SK-N-DZ (cell line): ENCODE measurements at regions not wholly inside any gene's neighbourhood (a gene's known extent, or its start where the extent isn't known, plus 50 kb on each side); places are given as distances from the start of the nearest gene placed in this dataset.
"Not testable (repeated sequence)": the region's sequence is repeated elsewhere in the genome, so short reads cannot be mapped to it uniquely, and the experiment has no call there.

Experiments
- DNase-seq: peaks from one replicate; pipeline ENCODE4 v3.0.0-alpha.2; 2015; ENCODE audit warnings: low spot score

DNA sequence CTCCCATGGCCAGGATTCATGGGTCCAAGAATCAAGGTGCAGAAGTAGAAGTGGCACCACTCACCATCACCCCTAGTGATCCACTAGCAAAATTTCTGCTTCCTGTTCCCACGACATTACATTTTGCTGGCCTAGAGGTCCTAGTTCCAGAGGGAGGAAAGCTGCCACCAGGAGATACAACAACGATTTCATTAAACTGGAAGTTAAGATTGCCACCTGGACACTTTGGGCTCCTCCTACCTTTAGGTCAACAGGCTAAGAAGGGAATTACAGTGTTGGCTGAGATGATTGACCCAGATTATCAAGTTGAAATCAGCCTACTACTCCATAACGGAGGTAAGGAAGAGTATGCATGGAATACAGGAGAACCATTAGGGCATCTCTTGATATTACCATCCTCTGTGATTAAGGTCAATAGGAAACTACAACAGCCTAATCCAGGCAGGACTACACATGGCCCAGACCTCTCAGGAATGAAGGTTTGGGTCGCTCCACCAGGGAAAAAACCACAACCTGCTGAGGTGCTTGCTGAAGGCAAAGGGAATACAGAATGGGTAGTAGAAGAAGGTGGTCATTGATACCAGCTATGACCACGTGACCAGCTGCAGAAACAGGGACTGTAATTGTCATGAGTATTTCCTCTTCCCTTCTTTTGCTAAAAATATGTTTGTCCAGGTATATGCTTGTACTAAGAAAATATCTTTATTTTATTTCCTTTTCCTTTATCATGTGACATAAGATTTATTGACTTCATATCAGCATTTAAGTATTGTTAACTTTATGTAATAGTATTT is 208.3 kb upstream of the HES1 start:
- not testable (repeated sequence) for DNase-seq

DNA sequence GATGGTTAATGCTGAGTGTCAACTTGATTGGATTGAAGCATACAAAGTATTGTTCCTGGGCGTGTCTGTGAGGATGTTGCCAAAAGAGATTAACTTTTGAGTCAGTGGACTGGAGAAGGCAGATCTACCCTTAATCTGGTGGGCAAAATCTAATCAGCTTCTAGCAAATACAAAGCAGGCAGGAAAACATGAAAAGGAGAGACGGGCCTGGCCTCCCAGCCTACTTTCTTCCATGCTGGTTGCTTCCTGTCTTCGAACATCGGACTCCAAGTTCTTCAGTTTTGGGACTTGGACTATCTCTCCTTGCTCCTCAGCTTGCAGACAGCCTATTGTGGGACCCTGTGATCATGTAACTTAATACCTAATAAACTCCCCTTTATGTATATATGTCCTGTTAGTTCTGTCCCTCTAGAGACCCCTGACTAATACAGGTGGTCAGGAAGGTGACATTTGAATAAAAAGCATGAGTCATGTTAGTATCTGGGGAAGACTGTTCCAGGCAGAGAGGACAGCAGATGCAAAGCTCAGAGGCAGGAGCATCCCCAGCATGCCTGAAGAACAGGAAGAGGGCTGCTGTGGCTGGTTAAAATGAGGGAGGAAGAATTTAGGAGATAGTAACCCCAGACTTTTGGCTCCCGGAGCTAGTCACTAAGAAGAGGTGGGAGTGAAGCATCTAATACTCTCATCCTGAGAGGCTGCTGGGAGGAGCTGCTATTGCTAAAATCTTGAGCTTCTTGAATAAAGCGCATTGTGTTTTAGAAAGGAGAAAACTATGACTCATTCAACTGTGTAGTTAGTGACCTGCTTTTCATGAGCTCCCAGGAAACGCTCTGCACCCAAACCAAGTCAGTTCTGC is 207.4 kb upstream of the HES1 start:
- no peak for DNase-seq

DNA sequence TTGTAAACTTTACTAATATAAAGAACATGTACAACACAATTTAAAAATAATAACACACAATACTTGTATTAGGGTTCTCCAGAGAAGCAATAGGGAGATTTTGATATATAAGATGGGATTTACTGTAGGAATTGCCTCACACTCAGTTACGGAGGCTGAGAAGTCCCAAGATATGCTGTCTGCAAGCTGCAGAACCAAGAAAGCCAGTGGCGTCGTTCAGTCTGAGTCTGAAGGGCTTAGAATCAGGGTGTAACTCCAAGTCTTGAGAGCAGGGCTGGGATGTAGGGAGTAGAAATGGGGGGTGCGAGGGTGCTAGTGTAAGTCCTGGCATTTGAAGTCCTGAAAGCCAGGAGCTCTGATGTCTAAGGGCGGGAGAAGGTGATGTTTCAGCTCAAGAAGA is 206.6 kb upstream of the HES1 start:
- DNase-seq: no peak

DNA sequence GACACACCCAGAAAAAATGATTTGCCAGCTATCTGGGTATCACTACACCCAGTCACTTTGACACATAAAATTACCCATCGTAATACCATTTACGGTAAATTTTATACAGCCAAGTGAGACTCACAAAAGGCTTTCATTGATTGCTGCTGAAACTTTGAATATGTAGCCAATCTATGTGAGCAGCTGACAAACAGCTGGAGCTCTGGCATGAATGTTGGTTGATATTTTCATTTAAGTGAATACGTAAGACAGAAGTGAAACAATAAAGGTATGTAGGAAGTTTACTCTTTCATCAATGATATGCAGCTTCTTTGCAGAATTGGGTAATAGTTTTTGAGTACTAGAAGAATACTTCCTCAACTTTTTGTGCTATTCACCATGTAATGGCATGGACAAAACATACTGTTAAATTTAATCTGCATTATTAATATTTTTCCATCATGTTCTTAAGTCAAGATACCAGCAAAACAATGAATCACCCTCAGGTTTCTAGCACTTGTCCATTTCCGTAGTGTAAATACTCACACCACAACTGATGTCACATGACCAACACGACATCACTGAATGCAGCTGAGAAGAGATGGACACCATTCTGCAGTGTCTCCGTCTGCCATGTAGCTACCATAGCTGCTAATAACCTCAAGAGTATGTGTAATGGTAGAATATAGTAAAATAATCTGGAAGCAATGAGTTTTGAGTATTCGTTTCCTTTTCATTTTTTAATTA is 205.9 kb upstream of the HES1 start:
- no peak for DNase-seq

- DNase-seq: no peak
These were observed 203.8 kb upstream of the HES1 start for GRCh38 chr3:193932136-193932535.

GRCh38 chr3:193932576-193932975 is 203.4 kb upstream of the HES1 start:
- DNase-seq: no peak

GRCh38 chr3:193933451-193933850 is 202.5 kb upstream of the HES1 start:
- DNase-seq: no peak

DNA sequence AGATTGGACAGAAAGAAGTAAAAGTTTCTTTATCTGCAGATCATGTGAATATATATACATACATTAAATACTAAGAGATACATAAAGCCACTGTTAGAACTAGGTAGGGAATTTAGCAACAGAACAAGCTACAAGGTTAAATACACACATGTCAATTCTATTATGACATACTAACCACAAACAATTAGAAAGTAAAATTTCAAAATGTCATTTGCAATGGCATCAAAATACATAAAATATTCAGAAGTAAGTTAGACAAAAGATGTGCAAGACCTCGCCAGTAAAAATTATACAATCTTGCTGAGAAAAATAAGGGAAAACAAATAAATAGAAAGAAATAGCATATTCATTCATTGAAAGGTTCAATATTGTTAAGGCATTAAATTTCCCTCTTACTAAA is 200.0 kb upstream of the HES1 start:
- no peak for DNase-seq

DNA sequence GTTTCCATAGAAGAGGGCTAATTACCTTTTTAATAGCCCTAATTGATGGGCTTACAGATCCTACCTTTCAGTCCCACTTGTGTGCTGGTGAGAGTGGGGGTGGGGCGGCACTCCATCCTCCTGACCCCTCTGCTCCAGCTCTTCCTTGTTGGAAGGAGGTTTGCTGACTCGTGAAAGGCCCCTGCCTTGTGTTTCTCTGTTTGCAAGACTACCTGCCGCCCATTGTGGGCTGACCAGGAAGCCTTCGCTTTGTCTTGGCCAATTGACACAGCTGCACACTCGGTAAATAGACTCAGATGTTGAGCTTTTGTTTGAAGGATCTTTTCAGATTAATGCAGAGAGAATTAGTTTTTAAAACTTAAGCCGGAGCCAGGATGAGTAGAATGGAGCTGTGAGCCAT is 197.3 kb upstream of the HES1 start:
- no peak for DNase-seq

- DNase-seq: no peak
These were observed 196.4 kb upstream of the HES1 start for GRCh38 chr3:193939527-193939926.

GRCh38 chr3:193940526-193940925 is 195.4 kb upstream of the HES1 start:
- DNase-seq: no peak

- no peak for DNase-seq
These were observed 194.5 kb upstream of the HES1 start for GRCh38 chr3:193941486-193941885.

GRCh38 chr3:193942516-193943055 is 193.4 kb upstream of the HES1 start:
- no peak for DNase-seq

GRCh38 chr3:193943200-193943599 is 192.7 kb upstream of the HES1 start:
- DNase-seq: no peak

DNA sequence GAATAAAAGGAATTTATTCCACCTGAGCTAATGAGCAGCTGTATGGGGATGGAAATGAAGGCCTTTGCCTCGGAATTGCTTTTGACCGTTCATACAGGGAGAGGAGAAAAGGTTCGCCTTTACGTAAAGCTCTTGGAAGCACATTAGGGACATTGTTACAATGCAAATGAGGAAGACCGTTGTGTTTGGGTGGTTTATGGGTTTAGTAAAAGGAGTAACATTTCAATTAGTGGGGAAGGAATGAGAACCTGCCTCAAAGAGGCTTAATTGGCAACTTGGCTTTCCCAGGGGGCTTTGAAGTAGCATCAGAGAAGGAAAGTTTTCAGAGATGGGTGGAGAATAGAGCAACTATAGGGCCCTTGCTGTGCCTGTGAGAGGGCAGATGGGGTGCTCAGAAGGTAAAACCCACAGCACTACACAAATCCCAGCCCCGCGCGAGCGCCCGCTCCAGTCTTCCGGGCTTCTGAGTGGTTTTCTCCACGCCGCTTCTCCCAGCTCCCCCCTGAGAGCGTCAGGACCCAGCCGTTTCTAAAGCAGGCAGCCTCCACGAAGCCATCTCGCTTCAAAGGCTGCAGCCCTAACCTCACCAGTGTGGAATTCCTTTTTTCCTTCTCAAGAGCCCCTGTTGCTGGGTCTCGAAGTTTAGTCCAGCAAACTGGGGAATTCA is 192.0 kb upstream of the HES1 start:
- DNase-seq: no peak

DNA sequence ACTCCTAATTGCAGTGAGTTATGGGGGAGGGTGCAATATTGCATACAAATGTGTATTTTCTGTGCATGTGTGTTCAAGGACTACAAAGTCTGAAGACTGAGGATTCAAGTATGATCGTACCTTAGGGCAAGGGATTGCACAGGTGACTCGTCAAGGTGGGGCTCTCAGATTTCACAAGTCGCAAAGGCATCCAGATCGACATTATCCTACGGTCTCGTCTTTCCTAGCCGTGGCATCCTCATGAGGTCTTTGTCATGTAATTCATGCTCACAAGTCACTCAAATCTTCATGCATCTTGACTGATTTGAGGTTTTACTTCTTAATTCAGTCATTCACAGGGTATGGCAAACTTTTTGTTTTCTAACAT is 191.4 kb upstream of the HES1 start:
- no peak for DNase-seq

DNA sequence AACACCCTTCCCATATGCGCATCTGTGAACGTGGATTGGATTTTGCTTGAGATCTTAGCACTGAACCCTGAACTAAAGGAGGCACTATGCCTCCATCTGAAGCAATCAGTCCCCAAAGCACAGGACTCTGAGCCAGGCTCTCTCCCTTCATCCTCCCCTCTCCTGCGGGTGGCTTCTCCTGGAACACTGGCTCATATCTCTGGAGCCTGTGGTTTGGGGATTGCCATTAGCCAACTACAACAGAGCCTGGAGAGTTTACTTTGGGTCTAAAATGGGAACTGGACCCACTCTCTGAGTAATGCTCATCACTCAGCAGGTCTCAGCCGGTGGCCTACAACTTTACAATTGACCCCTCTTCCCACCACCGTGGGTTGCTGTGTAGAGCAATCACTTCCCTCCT is 190.8 kb upstream of the HES1 start:
- no peak for DNase-seq

- DNase-seq: no peak
These were observed 189.0 kb upstream of the HES1 start for GRCh38 chr3:193946945-193947344.

GRCh38 chr3:193947596-193947995 is 188.4 kb upstream of the HES1 start:
- no peak for DNase-seq

DNA sequence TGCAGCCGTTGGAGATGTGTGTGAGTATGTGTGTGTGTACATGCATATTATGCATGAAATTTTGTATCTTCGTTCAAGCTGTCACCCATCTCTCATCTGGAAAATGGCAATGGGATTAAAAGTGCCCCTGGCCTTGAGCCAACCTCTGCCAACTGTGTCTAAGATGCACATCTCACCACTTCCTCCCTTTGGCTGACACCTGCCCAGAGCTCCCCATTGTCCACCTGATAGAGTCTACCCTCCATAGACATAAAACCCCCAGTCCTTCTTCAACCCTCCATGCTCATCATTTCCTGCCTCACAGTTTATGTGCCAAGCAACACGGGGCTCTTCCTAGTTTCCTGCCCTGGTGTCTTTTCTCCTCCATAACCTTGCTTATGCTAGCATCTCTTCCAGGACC is 187.5 kb upstream of the HES1 start:
- no peak for DNase-seq

DNA sequence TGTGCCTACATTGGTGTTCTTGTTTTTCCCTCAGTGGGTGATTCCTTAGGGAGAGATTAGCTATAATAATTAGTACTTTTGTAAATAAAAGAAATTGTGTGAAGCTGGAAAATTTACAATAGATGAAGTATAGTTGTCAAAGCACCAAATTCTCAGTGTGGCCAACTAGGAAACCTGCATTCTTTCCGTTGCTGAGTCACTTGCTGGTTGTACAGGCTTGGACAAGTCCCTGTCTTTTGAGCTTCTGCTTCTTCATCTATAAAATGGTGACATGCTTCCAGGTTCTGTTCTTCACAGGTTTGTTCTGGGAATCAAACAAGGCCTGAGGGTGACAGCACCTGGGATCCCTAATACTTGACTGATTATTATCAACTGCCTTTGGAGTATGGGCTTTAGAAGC is 184.1 kb upstream of the HES1 start:
- no peak for DNase-seq

DNA sequence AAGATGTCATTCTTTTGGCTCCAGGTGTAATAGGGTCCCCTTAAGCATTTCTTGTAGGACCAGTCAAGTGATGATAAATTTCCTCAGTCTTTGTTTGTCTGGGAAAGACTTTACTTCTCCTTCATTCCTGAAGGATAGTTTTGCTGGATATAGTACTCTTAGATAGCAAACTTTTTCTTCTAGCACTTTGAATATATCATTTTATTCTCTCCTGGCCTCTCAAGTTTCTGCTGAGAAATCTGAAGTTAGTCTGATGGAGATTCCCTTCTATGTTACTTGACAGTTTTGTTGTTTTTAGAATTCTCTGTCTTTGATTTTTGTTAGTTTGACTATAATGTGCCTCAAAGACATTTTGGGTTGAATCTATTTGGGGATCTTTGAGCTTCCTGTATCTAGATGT is 181.2 kb upstream of the HES1 start:
- DNase-seq: no peak
